ENCODE measurements at regions not wholly inside any gene's neighbourhood (a gene's known extent, or its start where the extent isn't known, plus 50 kb on each side); places are given as distances from the start of the nearest gene placed in this dataset.

DNA sequence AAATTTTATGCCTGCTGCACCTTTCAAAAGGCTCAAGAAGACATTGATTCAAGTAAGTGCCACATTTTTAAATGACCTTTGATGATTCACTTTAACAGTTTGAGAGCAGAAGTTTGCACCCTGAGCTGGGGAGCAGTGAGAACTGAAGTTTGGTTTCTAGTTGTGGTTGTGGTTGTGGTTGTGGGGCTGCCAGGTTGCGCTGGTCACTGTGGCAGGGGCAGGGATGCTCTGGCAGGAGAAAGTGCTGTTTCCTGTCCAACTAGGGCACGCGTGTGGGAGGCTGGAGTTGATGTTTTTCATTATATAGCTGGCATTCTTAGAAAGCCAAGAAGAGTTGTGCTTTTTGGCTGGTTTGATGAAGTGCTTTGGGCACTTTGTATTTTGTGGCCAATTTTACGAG is 339.7 kb upstream of the NR2F2 start:
- H3K27ac ChIP-seq (ENCODE audit: low read depth, low read length): no peak overlapping the region
- H3K36me3 ChIP-seq (ENCODE audit: control insufficient read depth, low read length): no peaks in the 10 kb centered on the region
- no peaks in the 10 kb centered on the region for H3K4me1 ChIP-seq (ENCODE audit: control insufficient read depth, low read length)
- H3F3A ChIP-seq (ENCODE audit: control insufficient read depth, insufficient read depth): no peaks in the 10 kb centered on the region
- H3K4me2 ChIP-seq (ENCODE audit: low read length): no peak overlapping the region
- no peaks in the 10 kb centered on the region for H3K79me2 ChIP-seq (ENCODE audit: control insufficient read depth, low read length)
- no peaks in the 10 kb centered on the region for H3K9me2 ChIP-seq (replicated peaks; ENCODE audit: control insufficient read depth, low read length)
- H3K4me3 ChIP-seq (ENCODE audit: low read length): no peak overlapping the region
- H4K20me1 ChIP-seq (ENCODE audit: control insufficient read depth, insufficient read depth, low read depth, low read length): no peaks in the 10 kb centered on the region
- no peak for TF ChIP-seq EZH2phosphoT487 (IDR thresholded peaks at IDR 0.05; ENCODE audit: borderline replicate concordance, low read length)
- TF ChIP-seq, protein P1, sequence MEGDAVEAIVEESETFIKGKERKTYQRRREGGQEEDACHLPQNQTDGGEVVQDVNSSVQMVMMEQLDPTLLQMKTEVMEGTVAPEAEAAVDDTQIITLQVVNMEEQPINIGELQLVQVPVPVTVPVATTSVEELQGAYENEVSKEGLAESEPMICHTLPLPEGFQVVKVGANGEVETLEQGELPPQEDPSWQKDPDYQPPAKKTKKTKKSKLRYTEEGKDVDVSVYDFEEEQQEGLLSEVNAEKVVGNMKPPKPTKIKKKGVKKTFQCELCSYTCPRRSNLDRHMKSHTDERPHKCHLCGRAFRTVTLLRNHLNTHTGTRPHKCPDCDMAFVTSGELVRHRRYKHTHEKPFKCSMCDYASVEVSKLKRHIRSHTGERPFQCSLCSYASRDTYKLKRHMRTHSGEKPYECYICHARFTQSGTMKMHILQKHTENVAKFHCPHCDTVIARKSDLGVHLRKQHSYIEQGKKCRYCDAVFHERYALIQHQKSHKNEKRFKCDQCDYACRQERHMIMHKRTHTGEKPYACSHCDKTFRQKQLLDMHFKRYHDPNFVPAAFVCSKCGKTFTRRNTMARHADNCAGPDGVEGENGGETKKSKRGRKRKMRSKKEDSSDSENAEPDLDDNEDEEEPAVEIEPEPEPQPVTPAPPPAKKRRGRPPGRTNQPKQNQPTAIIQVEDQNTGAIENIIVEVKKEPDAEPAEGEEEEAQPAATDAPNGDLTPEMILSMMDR (IDR thresholded peaks at IDR 0.05; ENCODE audit: low read depth, low read length, poor library complexity, severe bottlenecking): no peak
- H3K9me3 ChIP-seq (ENCODE audit: control insufficient read depth, insufficient read depth, low read length): no peaks in the 10 kb centered on the region; the same call in 1 of the 2 replicates
- no peaks in the 10 kb centered on the region for H3K27me3 ChIP-seq (ENCODE audit: control insufficient read depth, low read length)

DNA sequence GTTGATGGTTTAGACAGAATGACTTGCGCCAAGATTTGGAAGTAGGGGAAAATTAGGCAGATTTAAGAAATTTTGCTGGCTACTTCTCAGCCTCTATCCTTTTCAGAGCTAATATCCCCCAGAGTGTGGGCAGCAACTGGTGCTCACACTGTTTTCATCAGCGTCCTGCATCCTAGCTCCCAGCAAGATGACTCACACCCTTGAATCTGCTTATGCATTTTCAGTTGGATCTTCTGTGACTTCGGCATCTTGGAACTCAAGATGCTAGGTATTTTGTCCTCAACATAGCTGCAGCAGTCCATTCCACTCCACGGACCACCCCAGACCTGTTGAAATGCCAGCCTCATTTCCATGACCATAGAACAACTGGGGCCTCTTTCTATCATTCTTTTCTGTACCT is 336.1 kb upstream of the NR2F2 start:
- Histone ChIP-seq H3F3A (ENCODE audit: control insufficient read depth, insufficient read depth) (no peaks in the 10 kb centered on the region), H3K4me1 (ENCODE audit: control insufficient read depth, low read length) (no peaks in the 10 kb centered on the region), H3K4me3 (ENCODE audit: low read length) (no peak overlapping the region), H3K9me3 (ENCODE audit: control insufficient read depth, insufficient read depth, low read length) (no peaks in the 10 kb centered on the region; the same call in 1 of the 2 replicates), H4K20me1 (ENCODE audit: control insufficient read depth, insufficient read depth, low read depth, low read length) (no peaks in the 10 kb centered on the region), H3K4me2 (ENCODE audit: low read length) (no peak overlapping the region), H3K27ac (ENCODE audit: low read depth, low read length) (no peak overlapping the region), H3K36me3 (ENCODE audit: control insufficient read depth, low read length) (no peaks in the 10 kb centered on the region), H3K79me2 (ENCODE audit: control insufficient read depth, low read length) (no peaks in the 10 kb centered on the region), H3K27me3 (ENCODE audit: control insufficient read depth, low read length) (no peaks in the 10 kb centered on the region), H3K9me2 (replicated peaks; ENCODE audit: control insufficient read depth, low read length) (no peaks in the 10 kb centered on the region)
- no peak for TF ChIP-seq EZH2phosphoT487 (IDR thresholded peaks at IDR 0.05; ENCODE audit: borderline replicate concordance, low read length)

DNA sequence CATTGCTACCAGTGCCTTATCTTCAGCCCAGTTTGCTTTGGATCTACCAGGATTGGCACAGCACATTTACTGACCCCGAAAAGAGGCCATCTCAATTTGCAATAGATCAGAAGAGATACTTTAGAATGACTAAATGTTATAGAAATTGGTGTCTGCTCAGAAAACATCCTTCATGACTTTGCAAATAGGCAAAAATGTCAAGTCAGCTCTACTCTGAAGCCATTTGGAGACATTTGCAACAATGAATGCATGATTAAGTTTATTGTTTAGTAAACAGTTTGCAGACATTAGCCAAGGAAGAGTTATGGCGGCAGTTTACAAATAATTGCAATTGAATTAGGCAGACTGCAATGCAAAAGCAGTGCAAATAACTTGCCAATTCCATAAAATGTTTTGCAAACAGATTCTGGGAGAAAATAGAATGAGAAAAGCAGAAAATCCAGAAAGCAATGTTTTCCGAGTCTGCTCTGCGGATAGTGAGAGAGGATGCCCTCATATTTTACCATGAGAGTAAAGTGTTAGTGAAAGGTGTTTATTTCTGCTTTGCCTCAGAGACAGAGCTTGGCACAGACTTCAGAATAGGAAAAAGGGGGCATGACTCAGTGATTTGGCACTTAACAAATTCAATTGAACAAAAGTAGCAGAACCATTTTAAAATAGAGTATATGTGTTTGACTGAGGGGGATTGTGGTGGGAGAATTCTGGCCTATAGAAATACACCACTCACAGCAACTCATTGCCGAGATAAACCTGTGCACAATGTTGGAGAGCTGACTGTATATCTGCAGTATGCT is 334.9 kb upstream of the NR2F2 start:
- Histone ChIP-seq H3K9me2 (replicated peaks; ENCODE audit: control insufficient read depth, low read length) (no peaks in the 10 kb centered on the region; the same call in 1 of the 2 replicates), H3K27ac (ENCODE audit: low read depth, low read length) (no peak overlapping the region), H3K4me1 (ENCODE audit: control insufficient read depth, low read length) (no peaks in the 10 kb centered on the region), H3K36me3 (ENCODE audit: control insufficient read depth, low read length) (no peaks in the 10 kb centered on the region), H3K27me3 (ENCODE audit: control insufficient read depth, low read length) (no peaks in the 10 kb centered on the region), H4K20me1 (ENCODE audit: control insufficient read depth, insufficient read depth, low read depth, low read length) (no peaks in the 10 kb centered on the region), H3K79me2 (ENCODE audit: control insufficient read depth, low read length) (no peaks in the 10 kb centered on the region), H3F3A (ENCODE audit: control insufficient read depth, insufficient read depth) (no peaks in the 10 kb centered on the region), H3K4me3 (ENCODE audit: low read length) (no peak overlapping the region), H3K9me3 (ENCODE audit: control insufficient read depth, insufficient read depth, low read length) (no peaks in the 10 kb centered on the region; the same call in 1 of the 2 replicates), H3K4me2 (ENCODE audit: low read length) (no peak overlapping the region)
- TF ChIP-seq, protein P1 (IDR thresholded peaks at IDR 0.05; ENCODE audit: low read depth, low read length, poor library complexity, severe bottlenecking): no peak
- TF ChIP-seq EZH2phosphoT487 (IDR thresholded peaks at IDR 0.05; ENCODE audit: borderline replicate concordance, low read length): no peak

DNA sequence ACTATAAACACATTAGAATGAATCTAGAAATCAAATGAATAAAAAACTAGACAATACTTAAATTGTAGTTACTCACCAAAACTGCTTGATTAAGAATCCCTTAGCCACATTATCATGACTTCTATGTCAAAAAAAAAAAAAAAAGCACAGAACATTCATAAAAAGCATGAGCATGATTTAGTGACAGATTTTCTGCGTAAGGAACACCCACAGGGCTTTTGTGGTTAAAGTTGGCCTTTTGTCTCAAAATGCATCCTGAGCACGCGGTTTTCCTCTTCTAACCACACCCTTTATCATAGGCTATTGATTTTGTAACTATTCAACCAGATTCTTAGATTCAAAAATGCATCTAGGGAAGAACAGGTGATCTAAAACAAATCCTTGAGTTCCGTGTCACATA is 334.0 kb upstream of the NR2F2 start:
- Histone ChIP-seq H3K36me3 (ENCODE audit: control insufficient read depth, low read length) (no peaks in the 10 kb centered on the region), H3F3A (ENCODE audit: control insufficient read depth, insufficient read depth) (no peaks in the 10 kb centered on the region), H3K79me2 (ENCODE audit: control insufficient read depth, low read length) (no peaks in the 10 kb centered on the region), H3K27me3 (ENCODE audit: control insufficient read depth, low read length) (no peaks in the 10 kb centered on the region), H4K20me1 (ENCODE audit: control insufficient read depth, insufficient read depth, low read depth, low read length) (no peaks in the 10 kb centered on the region), H3K4me1 (ENCODE audit: control insufficient read depth, low read length) (no peaks in the 10 kb centered on the region), H3K27ac (ENCODE audit: low read depth, low read length) (no peak overlapping the region), H3K4me2 (ENCODE audit: low read length) (no peak overlapping the region), H3K9me3 (ENCODE audit: control insufficient read depth, insufficient read depth, low read length) (no peaks in the 10 kb centered on the region; the same call in 1 of the 2 replicates), H3K9me2 (replicated peaks; ENCODE audit: control insufficient read depth, low read length) (no peaks in the 10 kb centered on the region; the same call in 1 of the 2 replicates), H3K4me3 (ENCODE audit: low read length) (no peak overlapping the region)
- TF ChIP-seq, protein P1 (IDR thresholded peaks at IDR 0.05; ENCODE audit: low read depth, low read length, poor library complexity, severe bottlenecking): no peak
- no peak for TF ChIP-seq EZH2phosphoT487 (IDR thresholded peaks at IDR 0.05; ENCODE audit: borderline replicate concordance, low read length)

Data from DOHH2 (cell line).